ENCODE measurements at regions not wholly inside any gene's neighbourhood (a gene's known extent, or its start where the extent isn't known, plus 50 kb on each side); places are given as distances from the start of the nearest gene placed in this dataset.

DNA sequence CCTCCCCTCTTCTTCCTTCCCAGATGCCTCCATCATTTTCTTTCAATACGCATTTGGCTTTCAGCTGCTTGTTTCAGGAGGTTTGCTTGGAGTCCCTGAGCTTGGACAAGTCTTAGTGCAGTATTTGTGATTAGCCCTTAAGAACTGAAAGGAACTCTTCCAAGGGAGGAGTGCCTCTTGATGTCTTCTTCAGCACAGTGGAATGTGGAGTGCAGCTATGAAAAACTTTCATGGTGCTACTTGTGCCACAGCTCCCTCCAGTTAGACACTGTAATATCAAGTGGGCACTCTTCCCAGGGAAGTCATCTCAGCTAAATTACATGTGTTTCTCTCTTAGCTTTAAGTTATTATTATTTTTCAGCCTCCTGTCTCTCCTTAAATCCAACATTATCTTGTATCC, 173.1 kb downstream of the NECTIN3 start:
- DNase-seq = no peak

- DNase-seq = no peak
Observed at GRCh38 chr3:111246967-111247760, 175.5 kb downstream of the NECTIN3 start.

DNA sequence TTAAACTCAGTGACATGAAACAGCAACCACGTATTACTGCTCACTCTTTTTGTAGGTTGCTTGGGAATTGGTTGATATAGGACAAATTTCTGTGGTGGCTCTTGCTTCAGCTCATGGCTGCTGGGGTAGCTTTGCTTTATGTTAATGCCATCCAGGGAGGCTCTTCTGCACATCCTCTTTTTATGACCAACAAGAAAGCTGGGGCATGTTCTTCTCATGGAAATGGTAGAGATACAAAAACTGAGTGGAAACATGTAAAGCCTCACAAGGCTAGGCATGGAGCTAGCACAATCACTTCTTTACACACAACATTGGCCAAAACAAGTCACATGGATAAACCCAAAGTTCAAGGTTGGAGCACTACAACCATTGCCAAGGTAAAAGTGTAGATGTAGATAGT, 176.8 kb downstream of the NECTIN3 start:
- no peak for DNase-seq

- DNase-seq = no peak
Observed at GRCh38 chr3:111249421-111249820, 177.8 kb downstream of the NECTIN3 start.

GRCh38 chr3:111252779-111253178, 181.2 kb downstream of the NECTIN3 start:
- no peak for DNase-seq

GRCh38 chr3:111253733-111254132, 182.1 kb downstream of the NECTIN3 start:
- DNase-seq = no peak

GRCh38 chr3:111260878-111261277, 189.3 kb downstream of the NECTIN3 start:
- no peak for DNase-seq

GRCh38 chr3:111269777-111270176, 198.2 kb downstream of the NECTIN3 start:
- DNase-seq = no peak

- DNase-seq = no peak
Observed at GRCh38 chr3:111277226-111277625, 205.6 kb downstream of the NECTIN3 start.

GRCh38 chr3:111278959-111279358, 207.3 kb downstream of the NECTIN3 start:
- no peak for DNase-seq

DNA sequence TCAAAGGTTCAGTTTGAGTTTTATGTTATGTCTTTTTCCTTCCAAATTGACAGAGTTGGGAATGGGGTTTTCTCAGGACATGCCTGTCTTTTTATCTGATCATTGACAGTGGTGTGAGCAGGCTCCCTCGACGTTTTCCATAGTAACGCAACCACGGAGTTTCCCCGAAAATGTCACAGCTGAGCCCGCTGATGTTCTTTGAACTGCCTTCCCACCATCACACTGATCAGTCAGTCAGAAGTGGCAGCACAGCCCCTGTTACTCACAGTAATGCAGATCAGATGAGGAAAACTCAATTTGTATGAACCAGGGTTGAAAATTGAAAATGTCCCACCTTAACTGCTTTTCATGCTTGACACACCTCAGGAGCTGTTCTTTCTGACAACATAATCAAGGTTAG, 210.4 kb downstream of the NECTIN3 start:
- no peak for DNase-seq

DNA sequence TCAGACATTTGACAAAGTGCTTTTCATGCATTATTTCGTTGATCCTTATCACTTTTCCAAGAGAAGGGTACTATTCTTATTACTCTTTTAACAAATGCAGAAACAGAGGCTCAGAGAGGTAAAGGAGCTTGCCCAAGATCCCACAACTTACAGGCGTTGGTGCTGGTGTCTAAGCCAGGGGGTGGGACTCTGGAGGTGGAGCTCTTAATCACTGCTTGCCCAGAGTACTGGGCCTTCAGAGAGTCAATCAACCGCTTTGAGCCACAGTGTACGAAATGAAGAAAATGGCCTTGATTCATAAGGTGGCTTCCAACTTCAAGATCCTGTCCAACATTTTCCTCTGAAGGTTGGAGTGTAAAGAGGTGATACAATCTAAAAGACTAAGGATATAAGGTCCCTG, 211.5 kb downstream of the NECTIN3 start:
- DNase-seq = no peak

DNA sequence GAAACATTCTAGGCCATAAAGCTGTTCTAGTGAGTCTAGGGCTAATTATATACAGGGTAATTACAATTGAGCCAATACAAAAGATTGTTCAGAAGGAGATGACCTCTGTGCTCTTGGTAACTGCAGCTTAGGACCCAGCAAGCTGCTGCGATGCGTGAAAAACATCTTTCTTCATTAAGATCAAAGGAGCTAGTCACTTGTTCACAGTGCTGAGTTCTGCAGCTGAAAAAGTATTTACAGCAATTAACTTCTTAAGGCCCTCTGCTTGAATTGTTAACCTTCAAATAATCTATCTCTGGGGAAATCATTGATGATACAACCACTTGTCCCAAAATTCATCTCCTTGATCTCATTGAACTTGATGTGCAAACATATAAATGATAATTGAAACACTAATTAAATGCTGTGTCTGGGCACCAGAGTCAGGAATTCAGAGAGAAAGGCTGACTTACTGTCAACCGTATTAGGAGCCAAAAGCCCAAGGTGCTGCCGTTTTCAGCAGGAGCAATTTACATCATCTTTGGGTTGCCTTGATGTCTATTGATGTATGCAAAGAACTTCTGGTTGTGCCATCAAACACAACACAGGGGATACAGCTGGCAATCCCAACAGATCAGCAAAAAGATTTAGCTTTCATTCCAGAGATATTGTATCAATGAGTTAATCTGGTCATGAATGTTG, 213.0 kb downstream of the NECTIN3 start:
- no peak for DNase-seq

GRCh38 chr3:111285184-111285538, 213.5 kb downstream of the NECTIN3 start:
- no peak for DNase-seq

GRCh38 chr3:111285694-111286093, 214.1 kb downstream of the NECTIN3 start:
- DNase-seq = no peak

- DNase-seq = no peak
Observed at GRCh38 chr3:111286746-111287145, 215.1 kb downstream of the NECTIN3 start.

- DNase-seq = no peak
Observed at GRCh38 chr3:111292117-111292516, 220.5 kb downstream of the NECTIN3 start.

GRCh38 chr3:111299192-111299615, 227.6 kb downstream of the NECTIN3 start:
- no peak for DNase-seq

GRCh38 chr3:111301238-111301798, 229.7 kb downstream of the NECTIN3 start:
- DNase-seq = no peak

- no peak for DNase-seq
Observed at GRCh38 chr3:111302063-111302462, 230.4 kb downstream of the NECTIN3 start.

DNA sequence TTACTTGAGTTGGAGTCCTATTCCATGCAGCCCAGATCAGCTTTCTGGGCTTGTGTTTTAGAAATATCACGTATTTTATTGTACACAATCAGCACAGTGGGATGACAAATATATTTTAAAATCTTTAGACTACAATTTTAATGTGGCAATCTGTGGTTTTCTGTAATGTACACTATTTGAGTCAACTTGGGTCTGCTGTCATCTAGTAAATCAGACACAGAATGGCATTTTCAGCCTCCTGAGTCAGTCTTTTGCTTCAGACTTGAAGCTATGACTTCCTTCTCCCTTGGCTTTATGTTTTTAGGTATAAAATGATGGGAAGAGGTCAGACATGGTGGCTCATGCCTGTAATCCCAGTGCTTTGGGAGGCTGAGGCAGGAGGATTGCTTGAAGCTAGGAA, 232.1 kb downstream of the NECTIN3 start:
- no peak for DNase-seq

GRCh38 chr3:111307676-111308075, 234.3 kb upstream of the CD96 start:
- DNase-seq = no peak

DNA sequence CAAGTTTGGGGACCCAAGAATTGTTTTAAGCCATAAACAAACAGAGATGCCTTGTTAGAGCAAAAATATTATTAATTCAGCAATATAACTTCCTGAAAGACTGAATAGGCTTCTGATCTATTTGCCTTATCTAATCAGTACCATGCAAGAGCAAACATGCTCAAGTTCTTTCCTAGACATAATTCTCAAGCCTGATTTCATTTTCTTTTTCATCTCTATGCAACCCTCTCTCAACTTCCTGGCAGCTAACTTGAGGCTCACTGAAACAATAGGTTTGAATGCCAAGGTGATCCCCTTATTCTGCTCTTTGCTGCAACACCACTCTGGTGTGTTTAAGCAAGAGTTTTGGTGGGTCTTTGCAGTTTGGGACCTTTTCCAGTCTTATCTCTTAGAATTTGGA, 230.9 kb upstream of the CD96 start:
- DNase-seq = no peak

- no peak for DNase-seq
Observed at GRCh38 chr3:111311709-111312235, 230.2 kb upstream of the CD96 start.
